NB4 (cell line): ENCODE measurements at regions not wholly inside any gene's neighbourhood (a gene's known extent, or its start where the extent isn't known, plus 50 kb on each side); places are given as distances from the start of the nearest gene placed in this dataset.
"Not testable (repeated sequence)": the region's sequence is repeated elsewhere in the genome, so short reads cannot be mapped to it uniquely, and the experiment has no call there.

Experiments used
- CTCF ChIP-seq: IDR thresholded peaks from one replicate; pipeline ENCODE4 v1.5.1; 2012; ENCODE audit warnings: low read depth, low read length
- MYC ChIP-seq: IDR thresholded peaks from 2 replicates; pipeline ENCODE4 v1.6.1; 2011; ENCODE audit warnings: low read depth, low read length
- POLR2A ChIP-seq: IDR thresholded peaks from 2 replicates; pipeline ENCODE4 v1.6.1; 2011; ENCODE audit warnings: mild to moderate bottlenecking; ENCODE audit not compliant: insufficient read length; ENCODE audit errors: extremely low read depth
- TF ChIP-seq, protein P1 (sequence below): IDR thresholded peaks from 2 replicates; pipeline ENCODE4 v1.6.1; 2011; ENCODE audit warnings: low read depth, low read length

GRCh38 chr18:42337337-42337736 lies 382.3 kb downstream of the PIK3C3 start:
- not testable (repeated sequence) for TF ChIP-seq CTCF, POLR2A, MYC
- TF ChIP-seq, protein P1, sequence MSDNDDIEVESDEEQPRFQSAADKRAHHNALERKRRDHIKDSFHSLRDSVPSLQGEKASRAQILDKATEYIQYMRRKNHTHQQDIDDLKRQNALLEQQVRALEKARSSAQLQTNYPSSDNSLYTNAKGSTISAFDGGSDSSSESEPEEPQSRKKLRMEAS = not testable (repeated sequence)
